NCI-H524 (cell line): ENCODE measurements at regions not wholly inside any gene's neighbourhood (a gene's known extent, or its start where the extent isn't known, plus 50 kb on each side); places are given as distances from the start of the nearest gene placed in this dataset.
A peak's percentile ranks its signal among the peaks of the same experiment; 100 is the strongest.

Experiments
- DNase-seq, 2 experiments: peaks; one replicate each; lab custom pipeline; 2025; lab: John Stamatoyannopoulos, UW

DNA sequence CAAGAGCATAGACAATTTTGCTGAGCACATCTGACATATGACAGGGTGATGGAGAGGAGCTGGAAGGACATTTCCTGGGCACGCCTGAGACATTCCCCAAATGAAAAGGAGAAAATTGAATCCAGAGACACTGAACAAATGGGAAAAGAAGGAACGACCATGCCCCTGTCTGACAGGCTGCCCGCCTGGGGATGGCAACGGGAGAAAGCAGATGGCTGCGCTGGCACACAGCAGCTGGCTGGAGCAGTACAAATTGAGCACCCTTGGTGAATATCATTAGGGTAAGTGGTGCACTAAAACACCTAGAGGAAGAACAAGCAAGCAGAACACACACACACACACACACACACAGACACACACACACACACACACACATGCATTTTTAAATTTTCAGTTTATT, 174.3 kb upstream of the DUSP10 start:
- DNase-seq: peak; percentile 60 to 84

DNA sequence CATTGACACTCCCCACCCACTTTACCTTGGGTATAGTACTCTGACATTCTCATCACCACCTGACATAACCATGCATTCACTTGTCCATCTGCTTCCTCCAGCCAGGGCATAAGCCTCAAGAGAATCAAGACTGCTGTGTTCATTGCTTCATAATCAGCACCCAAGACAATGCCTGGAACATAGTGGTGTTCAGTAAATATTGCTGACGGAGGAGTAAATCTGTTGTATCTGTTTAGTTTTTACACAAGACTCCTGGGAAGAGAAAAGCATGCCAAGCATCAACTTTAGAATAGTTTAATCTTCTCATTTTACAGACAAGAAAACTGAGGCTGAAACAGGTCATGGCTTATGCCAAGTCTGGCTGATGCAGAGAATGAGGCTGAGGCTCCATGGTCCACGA, 173.9 kb upstream of the DUSP10 start:
- DNase-seq: no peak

DNA sequence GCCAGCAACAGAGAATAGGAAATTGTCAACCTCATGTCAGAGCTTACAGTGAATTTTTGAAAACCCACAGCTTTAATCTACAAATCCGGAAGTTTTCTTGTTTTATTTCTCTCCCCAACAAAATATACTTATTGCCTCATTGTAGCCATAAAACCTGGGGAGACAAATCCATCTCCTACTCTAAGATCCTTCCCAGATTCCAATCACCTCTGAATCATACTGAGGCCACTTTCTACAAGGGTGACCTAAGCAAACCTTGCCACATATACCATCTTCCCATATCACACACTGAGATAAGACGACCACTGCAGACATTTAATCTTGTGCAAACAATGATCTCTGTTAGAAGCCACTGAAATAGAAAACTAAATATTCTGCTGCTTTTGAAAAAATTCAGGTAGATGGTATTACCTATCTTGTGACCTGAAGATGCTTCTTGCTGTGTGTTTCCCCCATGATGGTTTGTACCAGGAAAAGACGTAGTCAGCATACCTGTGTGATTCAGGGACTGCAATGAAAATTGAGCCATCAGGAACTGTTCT, 171.5 kb upstream of the DUSP10 start:
- no peak for DNase-seq

DNA sequence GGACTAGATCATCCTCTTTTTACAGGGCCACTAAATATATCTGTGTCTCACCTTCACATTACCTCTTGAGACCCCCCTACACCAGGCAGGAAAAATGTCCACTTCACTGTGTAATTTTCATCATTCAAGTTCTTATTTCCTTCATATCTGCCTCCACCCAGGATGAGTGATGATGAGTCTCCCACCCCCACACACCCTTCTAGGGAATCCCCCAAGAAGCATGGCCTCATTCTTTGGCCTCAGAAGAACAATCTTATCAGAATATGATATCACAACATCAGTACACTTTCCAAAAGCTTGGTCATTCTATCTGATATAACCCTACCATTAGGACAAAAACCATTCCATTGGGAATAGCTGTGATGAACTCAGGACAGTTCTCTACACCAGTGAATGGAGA, 170.3 kb upstream of the DUSP10 start:
- no peak for DNase-seq

DNA sequence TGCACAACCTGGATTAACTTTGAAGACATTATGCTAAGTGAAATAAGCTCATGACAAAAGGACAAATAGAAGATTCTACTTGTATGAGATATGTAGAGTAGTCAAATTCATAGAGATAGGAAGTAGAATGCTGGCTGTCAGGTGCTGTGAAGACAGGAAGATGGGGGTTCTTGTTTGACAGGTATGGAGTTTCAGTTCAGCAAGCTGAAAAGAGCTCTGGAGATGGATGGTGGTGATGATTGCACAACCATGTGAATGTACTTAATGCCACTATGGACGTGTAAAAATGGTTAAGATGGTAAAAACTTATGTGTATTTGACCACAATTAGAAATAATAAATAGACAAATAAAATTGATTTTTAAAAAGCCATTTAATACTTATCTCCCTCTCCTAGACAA, 169.8 kb upstream of the DUSP10 start:
- DNase-seq: no peak

DNA sequence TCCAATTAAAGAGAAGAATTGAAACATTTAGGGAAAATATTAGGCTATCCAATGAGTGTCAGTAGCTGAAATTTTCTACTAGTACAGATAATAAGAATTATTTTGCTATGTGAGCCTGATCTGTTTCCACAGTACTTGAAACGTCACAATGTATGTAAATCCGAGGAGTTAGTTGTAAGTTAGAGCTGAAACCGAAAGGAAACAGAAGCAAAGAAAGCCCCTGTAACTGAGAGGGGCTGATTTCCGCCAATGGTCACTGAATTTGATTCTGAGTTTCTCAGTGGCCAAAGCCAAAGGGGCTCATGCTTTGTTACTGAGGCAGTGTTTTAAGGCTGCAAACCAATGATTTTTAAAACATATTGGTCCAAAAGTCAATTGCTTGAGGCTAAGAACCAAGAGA, 168.3 kb upstream of the DUSP10 start:
- DNase-seq: no peak

DNA sequence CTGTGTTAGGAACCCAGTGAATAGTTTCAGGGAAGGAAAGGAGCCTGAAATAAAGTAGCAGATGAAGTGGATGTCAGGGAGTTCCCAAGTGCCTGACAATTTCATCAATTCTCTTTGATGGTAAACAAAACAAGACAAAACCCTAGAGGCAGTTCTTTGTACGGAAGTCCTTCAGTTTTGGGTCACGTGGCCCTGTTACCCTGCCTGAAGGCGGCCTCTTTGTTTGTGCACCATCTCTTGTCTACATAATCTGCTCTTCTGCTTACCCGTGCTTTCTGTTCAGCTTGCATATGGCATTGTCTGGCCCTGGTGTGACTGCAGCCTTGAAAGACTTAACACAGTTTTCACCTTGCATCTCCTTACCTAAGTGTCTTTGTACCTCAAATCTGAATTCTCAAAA, 166.7 kb upstream of the DUSP10 start:
- DNase-seq: no peak

DNA sequence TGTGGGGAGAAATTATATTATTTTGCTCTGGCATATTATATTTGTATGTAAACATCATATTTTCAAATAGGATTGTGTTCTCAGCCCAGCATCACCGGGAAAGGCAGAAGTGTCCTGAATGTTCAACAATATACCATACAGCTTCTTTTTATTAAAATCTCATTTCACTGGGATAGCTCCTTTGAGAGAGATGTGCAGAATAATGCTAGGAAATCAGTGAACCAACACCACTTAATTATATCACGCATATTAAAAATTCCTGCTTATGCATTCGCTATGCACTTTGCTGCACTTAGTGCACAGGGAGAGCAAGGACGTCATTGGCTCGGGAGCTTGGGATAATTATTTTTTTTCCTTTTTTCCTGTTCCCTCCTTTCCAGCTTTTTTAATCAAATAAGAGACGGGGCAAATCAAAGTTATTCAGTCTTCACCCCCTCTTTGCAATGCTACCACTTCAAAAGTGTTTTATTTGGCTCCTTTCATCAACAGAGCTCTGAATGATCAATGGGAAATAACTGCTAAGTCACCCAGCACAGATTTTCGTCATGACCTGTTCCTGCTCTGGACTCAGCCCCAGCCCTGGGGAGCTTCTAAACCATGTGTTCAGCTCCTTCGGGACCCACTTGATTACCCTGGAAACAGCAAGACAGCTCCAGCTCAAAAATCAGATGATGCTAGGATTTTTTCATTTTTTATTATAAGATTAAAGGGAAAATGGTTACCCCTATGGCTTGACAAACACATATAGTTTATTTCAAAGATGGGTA, 165.5 kb upstream of the DUSP10 start:
- DNase-seq: no peak

DNA sequence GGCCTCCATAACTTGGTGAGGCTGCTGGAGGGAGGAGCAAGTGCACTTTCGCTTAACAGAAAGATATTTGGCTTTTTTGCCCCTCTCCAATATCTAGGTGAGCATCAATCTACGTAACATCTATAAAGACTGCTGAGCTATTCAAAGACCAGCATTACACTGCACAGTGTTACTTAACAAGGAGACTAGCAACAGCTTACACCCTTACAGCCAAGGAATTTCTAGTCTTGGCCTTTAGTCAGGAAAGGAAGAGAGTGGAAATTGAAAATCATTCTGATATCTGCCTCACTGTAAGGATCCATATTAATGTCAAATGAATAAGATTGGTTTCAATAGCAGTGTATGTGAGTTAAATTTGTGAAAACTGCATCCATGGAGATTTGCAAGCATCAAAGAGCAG, 163.9 kb upstream of the DUSP10 start:
- DNase-seq: no peak

DNA sequence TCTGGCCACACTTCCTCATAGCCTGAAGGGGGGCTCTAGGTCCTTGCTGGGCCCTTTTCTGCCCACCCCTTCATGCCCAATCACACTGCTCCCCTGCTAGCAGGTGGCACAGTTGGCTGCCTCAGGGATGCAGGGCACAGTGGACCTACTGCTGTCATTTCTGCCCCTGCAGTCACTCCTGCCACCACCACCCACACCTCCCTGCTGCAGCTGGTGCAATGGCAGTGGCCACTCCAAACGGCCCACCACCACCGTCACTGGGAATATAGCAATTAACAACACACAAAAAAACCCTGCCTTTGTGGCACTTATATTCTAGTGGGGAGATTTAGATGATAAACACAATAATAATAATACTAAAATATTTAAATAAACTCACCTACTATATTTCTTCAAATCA, 162.4 kb upstream of the DUSP10 start:
- no peak for DNase-seq

DNA sequence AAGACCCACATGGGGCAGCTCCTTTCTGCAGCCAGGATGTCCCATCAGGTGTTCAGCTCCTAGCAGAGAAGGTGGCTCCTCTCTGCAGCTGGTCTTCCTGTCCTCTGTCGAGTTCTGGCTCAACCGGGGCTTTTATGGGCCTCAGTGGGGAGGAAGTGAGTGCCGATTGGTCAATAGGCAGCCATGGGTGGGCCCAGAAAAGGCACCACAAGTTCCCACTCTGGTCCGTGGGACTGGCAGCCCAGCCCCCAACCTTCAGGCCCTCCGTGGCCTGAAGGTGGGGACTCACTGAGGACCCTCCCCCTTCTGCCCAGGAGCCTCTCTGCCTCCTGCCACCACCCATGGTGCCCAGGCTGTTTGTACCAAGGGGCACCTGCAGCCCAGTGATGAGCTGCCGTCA, 161.7 kb upstream of the DUSP10 start:
- no peak for DNase-seq

DNA sequence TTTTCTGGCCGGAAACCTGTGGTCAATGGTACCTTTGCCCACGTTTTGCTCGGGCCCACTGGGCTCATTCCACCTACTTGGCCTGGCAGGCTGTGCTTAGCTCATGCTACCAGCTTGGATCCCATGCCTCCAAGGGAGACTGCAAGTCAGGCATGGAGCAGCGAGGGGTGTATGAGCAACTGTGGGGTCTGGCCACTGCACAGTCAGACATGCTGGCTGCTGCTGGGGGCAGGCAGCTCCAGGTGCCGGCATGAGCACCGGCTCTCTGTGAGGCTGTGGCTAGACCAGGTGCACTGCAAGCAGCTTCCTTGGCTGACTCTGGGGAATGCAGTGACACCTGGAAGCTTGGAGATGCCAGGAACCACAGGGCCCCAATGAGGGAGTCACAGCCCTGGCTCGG, 161.1 kb upstream of the DUSP10 start:
- no peak for DNase-seq

DNA sequence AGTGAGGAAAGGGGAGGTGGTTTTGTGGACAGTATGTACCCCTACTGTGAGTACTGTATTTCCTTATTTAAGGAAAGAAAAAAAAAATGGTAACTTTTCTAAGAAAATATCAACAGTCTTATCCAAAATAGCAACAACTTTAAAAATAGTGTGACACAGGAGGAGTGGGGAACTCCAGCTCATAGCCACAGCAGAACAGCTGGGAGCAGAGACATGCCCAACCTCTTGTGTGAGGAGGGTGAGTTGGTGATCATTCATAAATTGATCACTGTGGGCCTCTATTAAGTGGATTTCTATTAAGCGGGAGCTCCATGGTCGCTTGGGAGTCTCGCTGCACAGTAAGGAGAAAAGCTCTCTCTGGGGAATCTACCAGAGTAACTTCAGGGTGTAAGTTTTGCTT, 158.8 kb upstream of the DUSP10 start:
- DNase-seq: no peak

DNA sequence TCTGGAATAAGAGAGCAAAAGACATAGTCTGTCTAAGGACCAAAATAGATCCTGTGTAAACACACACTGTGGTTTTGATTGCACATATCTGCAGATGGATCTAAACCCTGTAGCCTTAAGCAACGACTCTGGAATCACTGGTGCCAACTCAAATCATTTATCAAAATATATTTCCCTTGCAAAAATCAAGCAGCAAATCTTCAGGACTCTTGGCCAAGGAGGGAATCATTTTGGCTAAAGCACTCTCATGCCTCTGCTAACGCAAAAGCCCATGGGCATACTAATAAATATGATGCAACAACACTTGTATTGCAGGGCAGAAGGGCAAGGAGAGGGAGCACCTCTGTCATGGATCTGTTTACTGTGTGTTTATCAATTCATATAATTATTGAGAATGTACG, 155.4 kb upstream of the DUSP10 start:
- no peak for DNase-seq

DNA sequence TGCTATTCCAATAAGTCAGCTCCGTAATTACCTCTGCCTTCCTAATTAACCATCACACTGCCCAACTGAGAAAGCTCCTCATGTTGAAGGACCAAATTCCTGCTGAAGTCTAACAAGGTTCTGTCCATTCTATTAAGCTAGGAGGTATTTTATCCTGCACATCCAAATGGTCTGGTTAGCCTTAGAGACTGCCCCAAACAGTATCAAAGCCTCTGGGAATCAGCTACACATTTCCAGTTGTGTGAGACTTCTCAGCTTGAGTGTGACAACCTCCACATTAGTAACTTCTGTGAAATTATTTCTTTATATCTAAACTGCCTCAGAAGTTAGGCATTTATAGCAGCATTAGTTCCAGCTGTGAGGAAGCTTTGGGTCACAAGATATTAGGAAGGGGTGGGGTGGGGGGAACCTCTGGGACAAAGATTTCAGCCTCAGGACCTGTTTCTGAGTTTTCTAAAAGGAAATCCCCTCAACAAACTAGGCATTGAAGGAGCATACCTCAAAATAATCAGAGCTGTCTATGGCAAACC, 150.5 kb upstream of the DUSP10 start:
- DNase-seq: no peak

DNA sequence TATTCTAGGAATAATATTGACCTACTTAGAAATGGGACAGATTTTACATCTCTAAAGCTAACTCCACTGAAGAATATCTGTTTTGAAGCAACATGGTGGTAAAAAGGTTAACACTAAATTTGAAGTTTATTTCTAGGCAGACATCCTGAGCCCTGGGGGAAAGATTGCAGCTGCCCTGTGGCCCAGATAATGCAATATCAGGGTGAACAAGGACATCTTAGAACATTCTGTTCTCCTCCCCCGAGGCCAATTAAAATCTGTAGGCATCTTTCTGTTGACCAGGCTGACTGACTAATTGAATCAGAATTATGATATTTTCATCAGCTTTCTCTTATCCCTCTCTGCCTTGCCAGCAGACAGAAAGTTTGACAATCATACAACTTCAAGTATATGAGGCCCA, 149.8 kb upstream of the DUSP10 start:
- no peak for DNase-seq

DNA sequence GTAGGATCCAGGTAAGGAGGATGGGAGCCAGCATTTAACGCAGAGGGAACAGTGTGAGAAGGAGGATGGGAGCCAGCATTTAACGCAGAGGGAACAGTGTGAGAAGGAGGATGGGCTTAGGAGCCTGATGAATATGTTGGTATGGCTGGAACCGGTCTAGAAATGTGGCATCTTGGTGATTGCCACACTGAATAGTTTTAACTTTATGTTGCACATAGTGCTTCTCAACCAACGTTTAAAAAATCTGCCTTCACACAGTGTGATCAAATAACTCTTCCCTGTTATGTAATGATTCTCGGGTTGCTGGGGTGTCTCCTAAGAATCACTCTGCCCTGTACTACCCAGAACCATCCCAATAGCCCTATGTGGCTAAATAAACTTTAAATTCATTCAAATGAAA, 146.9 kb upstream of the DUSP10 start:
- DNase-seq: no peak

DNA sequence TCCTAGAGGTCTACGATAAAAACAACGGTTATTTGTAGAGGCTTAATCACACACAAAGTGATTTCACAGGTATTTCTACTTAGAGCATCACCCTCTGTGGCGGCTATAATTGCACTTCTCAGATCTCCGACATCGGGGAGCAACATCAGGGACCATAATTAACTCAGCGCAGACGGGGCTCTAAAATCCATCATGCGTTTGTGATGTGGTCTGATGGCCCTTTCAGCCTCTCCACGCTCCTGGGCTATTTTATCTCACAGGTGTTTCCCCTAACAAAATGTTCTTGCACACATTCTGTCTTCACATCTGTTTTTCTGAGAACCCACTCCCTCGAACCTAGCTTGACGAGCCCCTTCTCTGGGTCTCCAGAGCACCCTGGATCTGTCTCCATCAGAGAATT, 146.3 kb upstream of the DUSP10 start:
- DNase-seq: no peak

DNA sequence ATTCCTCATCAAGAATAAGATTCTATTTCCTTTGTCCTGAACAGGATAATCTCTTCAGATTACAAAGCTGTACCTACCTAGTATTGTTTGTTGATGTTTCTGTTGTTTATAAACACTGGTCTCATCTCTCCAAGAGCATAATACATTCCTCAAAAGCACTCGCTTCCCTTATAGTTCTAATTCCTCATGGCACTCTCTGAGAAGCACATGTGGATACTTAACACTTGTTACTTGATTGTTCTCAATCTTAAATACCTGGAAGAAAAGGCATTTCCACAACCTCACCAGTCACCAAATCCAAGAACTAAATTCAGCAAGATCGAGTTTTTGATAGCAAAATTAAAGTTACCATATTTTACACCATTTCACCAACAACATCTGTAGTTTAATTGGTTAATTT, 145.9 kb upstream of the DUSP10 start:
- no peak for DNase-seq

DNA sequence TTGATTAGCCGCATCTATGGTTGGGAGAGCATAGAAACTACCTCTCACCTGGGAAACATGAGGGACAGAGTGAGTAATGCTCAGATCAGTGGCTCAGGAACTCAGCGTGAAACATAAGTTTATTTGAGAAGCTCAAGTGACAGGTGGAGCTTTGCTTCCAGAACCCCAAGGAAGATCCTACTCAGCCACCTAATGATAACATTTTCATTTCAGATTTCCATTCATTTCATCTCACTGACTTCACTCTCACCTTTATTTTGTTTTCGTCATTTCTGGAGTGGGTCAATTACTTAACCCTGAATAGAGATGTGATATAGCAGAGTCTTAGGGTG, 145.5 kb upstream of the DUSP10 start:
- no peak for DNase-seq

DNA sequence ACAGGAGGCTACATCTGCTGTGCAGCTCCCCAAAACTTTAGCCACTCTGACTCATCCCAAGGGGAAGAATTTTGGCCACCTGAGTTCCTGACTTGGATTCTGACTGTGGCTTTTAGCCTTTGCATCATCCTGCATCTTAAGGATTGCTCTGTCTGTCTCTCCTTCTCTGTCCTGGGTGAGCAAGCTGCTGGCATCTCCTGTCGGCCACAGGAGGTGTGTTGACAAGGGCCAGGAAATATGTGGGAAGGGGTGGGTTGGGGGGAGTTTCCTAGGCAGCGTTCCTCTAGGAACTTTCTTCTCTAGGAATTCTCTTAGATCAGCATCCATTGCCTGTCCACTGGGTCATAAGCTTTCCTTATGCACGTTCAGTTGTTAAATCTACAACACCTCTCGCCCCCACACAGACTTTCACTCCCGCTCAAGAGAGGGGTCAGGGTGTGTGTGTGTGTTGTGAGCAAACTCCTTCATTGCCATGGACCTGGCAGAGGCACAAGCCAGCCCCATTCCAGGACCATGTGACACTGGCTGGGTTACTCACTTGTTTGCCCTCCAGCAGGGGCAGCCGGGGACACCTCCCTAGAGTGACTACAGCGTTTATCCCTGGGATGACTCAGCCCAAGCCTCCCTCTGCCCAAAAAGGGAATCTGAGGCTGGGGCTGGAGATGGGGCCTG, 145.0 kb upstream of the DUSP10 start:
- no peak for DNase-seq

DNA sequence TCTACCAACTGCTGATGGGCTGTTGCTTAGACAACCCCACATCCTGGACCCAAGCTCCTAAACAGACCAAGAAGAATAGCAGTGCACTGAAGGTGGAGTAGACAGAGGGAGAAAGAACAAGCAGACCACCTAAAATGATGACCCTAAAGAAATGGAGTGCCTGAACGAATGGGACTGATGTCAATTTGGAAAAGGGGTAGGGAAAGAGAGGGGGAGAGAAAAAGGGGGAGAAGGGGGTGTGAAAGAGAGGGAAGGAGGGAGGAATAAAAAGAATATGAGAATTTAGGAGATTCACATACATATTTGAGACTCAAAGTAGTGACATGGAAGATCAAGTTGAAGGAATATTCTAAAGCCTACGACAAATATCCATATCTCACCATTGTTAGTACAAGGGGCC, 144.4 kb upstream of the DUSP10 start:
- DNase-seq: no peak

DNA sequence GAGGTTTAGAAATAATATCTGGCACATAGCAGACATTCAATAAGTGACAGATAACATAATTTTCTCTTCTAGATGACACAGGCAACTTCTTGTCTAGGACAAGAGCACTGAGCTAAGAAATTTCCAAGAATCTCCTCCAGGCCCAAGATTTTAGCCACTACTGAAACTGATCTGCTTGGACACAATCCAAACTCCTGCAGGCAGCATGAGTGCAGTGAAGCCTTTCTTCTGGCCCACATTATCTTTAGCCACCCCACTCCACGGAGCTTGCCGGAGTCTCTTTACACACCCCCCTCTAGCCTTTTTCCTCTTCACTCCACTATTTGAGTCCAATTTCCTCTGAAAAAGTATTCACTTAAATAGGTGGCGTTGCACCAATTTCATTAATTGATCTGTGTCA, 142.9 kb upstream of the DUSP10 start:
- no peak for DNase-seq
